ENCODE measurements at regions not wholly inside any gene's neighbourhood (a gene's known extent, or its start where the extent isn't known, plus 50 kb on each side); places are given as distances from the start of the nearest gene placed in this dataset.

- no peaks in the 10 kb centered on the region for H3K27me3 ChIP-seq (ENCODE audit: control insufficient read depth in 4 of 4, insufficient read depth in 4 of 4, low read length in 3 of 4)
- no peaks in the 10 kb centered on the region for H3K36me3 ChIP-seq (ENCODE audit: control insufficient read depth in 4 of 4, insufficient read depth in 3 of 4, low read depth in 1 of 4, low read length in 3 of 4)
- H3K9me3 ChIP-seq (ENCODE audit: control insufficient read depth in 4 of 4, low read length in 3 of 4) = peaks cover 0 to 3% (median 0%) of the 10 kb centered on the region in 4 donors
- TF ChIP-seq TAF1 (conservative IDR thresholded peaks at IDR 0.05) (no peak), GABPA (IDR thresholded peaks at IDR 0.05 in 1 of 2, conservative IDR thresholded peaks at IDR 0.05 in 1 of 2) (no peak), ZBTB33 (IDR thresholded peaks at IDR 0.05) (no peak), JUND (IDR thresholded peaks at IDR 0.05) (no peak), CTCF (IDR thresholded peaks at IDR 0.05; ENCODE audit: low read depth, low read length, missing input control) (no peak), HNF4G (IDR thresholded peaks at IDR 0.05) (no peak), HNF4A (conservative IDR thresholded peaks at IDR 0.05) (no peak), FOXA2 (IDR thresholded peaks at IDR 0.05) (no peak)
- no peak overlapping the region for H3K4me3 ChIP-seq (ENCODE audit: low read depth in 1 of 3, low read length in 3 of 3)
- no peaks in the 10 kb centered on the region for H3K4me1 ChIP-seq (ENCODE audit: control insufficient read depth in 4 of 4, insufficient read depth in 4 of 4, low read length in 3 of 4)
- no peak overlapping the region for H3K9ac ChIP-seq (ENCODE audit: low read depth in 1 of 2, low read length in 2 of 2)
- DNase-seq (ENCODE audit: low spot score) = no peak
- no peak overlapping the region for H3K27ac ChIP-seq (ENCODE audit: low read depth in 1 of 2, low read length in 2 of 2)
- 85% methylated on average over 16 of the region's 16 CpGs for WGBS
These were observed 231.0 kb upstream of the MVB12B start for GRCh38 chr9:126095546-126096190.

GRCh38 chr9:126096340-126096739, 230.3 kb upstream of the MVB12B start:
- TF ChIP-seq MAX (IDR thresholded peaks at IDR 0.05) (no peak), ZBTB33 (IDR thresholded peaks at IDR 0.05) (no peak), JUND (IDR thresholded peaks at IDR 0.05) (no peak), TAF1 (conservative IDR thresholded peaks at IDR 0.05) (no peak), NR2F2 (IDR thresholded peaks at IDR 0.05) (no peak), ATF3 (IDR thresholded peaks at IDR 0.05) (no peak), SP1 (IDR thresholded peaks at IDR 0.05) (no peak), RXRA (IDR thresholded peaks at IDR 0.05) (no peak), HNF4G (IDR thresholded peaks at IDR 0.05) (no peak), FOXA1 (IDR thresholded peaks at IDR 0.05) (no peak), HNF4A (conservative IDR thresholded peaks at IDR 0.05) (no peak), CTCF (IDR thresholded peaks at IDR 0.05; ENCODE audit: low read depth, low read length, missing input control) (no peak), GABPA (IDR thresholded peaks at IDR 0.05 in 1 of 2, conservative IDR thresholded peaks at IDR 0.05 in 1 of 2) (no peak), RAD21 (IDR thresholded peaks at IDR 0.05) (no peak), YY1 (IDR thresholded peaks at IDR 0.05) (no peak)
- H3K4me1 ChIP-seq (ENCODE audit: control insufficient read depth in 4 of 4, insufficient read depth in 4 of 4, low read length in 3 of 4) = no peaks in the 10 kb centered on the region
- H3K4me3 ChIP-seq (ENCODE audit: low read depth in 1 of 3, low read length in 3 of 3) = no peak overlapping the region
- H3K9me3 ChIP-seq (ENCODE audit: control insufficient read depth in 4 of 4, low read length in 3 of 4) = peaks cover 0 to 3% (median 0%) of the 10 kb centered on the region in 4 donors
- no peaks in the 10 kb centered on the region for H3K36me3 ChIP-seq (ENCODE audit: control insufficient read depth in 4 of 4, insufficient read depth in 3 of 4, low read depth in 1 of 4, low read length in 3 of 4)
- H3K27me3 ChIP-seq (ENCODE audit: control insufficient read depth in 4 of 4, insufficient read depth in 4 of 4, low read length in 3 of 4) = no peaks in the 10 kb centered on the region
- no peak overlapping the region for H3K27ac ChIP-seq (ENCODE audit: low read depth in 1 of 2, low read length in 2 of 2)
- no peak for DNase-seq (ENCODE audit: low spot score)
- no peak overlapping the region for H3K9ac ChIP-seq (ENCODE audit: low read depth in 1 of 2, low read length in 2 of 2)
- WGBS = 85% methylated on average over 7 of the region's 7 CpGs
